Activated T-helper 2 cell treated with anti-CD3 and anti-CD28 coated beads, Interferon-gamma antibody, Interleukin-2, Interleukin-4, amounts not matched to agents 10 μg/mL and 5 μg/mL and 100 μg/mL, durations not matched to agents 14 hours and 24 hours and 36 hours (primary cell): ENCODE measurements at regions not wholly inside any gene's neighbourhood (a gene's known extent, or its start where the extent isn't known, plus 50 kb on each side); places are given as distances from the start of the nearest gene placed in this dataset.
"Not testable (repeated sequence)": the region's sequence is repeated elsewhere in the genome, so short reads cannot be mapped to it uniquely, and the experiment has no call there.

Source experiments
- DNase-seq: peaks from one replicate; pipeline ENCODE4 v3.0.0; 2021; ENCODE audit warnings: low spot score
- H3K27ac Mint-ChIP-seq: one replicate; pipeline ENCODE4 v1.8.0; 2021; ENCODE audit warnings: mixed read lengths
- H3K27me3 Mint-ChIP-seq: one replicate; pipeline ENCODE4 v1.8.0; 2021; ENCODE audit warnings: low read depth, mixed read lengths
- H3K36me3 Mint-ChIP-seq: one replicate; pipeline ENCODE4 v1.8.0; 2021; ENCODE audit warnings: low read depth, mixed read lengths
- H3K4me1 Mint-ChIP-seq: one replicate; pipeline ENCODE4 v1.8.0; 2021; ENCODE audit warnings: low read depth, mixed read lengths
- H3K4me3 Mint-ChIP-seq: one replicate; pipeline ENCODE4 v1.8.0; 2021; ENCODE audit warnings: low read depth, mild to moderate bottlenecking, moderate library complexity, mixed read lengths
- H3K9me3 Mint-ChIP-seq: one replicate; pipeline ENCODE4 v1.8.0; 2021; ENCODE audit warnings: mixed read lengths
- intact Hi-C: fragments of 100-400 bp; cut with micrococcal nuclease; formaldehyde crosslinking; loops from one replicate; pipeline ENCODE4 v1.15.1; 2023

- intact Hi-C loops = no loop called here
- Mint-ChIP-seq H3K27me3 (no peaks in the 10 kb centered on the region), H3K27ac (no peak overlapping the region), H3K4me3 (no peak overlapping the region), H3K4me1 (no peaks in the 10 kb centered on the region), H3K36me3 (no peaks in the 10 kb centered on the region), H3K9me3 (no peaks in the 10 kb centered on the region)
- no peak for DNase-seq
Observed at GRCh38 chr7:110307776-110308175, 783.2 kb upstream of the LRRN3 start.

- Mint-ChIP-seq H3K36me3 (no peaks in the 10 kb centered on the region), H3K9me3 (no peaks in the 10 kb centered on the region), H3K27ac (no peak overlapping the region), H3K27me3 (no peaks in the 10 kb centered on the region), H3K4me3 (no peak overlapping the region), H3K4me1 (no peaks in the 10 kb centered on the region)
- intact Hi-C loops = no loop called here
- DNase-seq = no peak
Observed at GRCh38 chr7:110308791-110309190, 782.1 kb upstream of the LRRN3 start.

- Mint-ChIP-seq H3K27ac (no peak overlapping the region), H3K4me1 (no peaks in the 10 kb centered on the region), H3K4me3 (no peak overlapping the region), H3K36me3 (no peaks in the 10 kb centered on the region), H3K9me3 (no peaks in the 10 kb centered on the region), H3K27me3 (no peaks in the 10 kb centered on the region)
- DNase-seq = no peak
- intact Hi-C loops = no loop called here
Observed at GRCh38 chr7:110309941-110310340, 781.0 kb upstream of the LRRN3 start.

- intact Hi-C loops = no loop called here
- Mint-ChIP-seq H3K9me3 (no peaks in the 10 kb centered on the region), H3K27me3 (no peaks in the 10 kb centered on the region)
Observed at GRCh38 chr7:110311556-110311955, 779.4 kb upstream of the LRRN3 start.

GRCh38 chr7:110317541-110318265 lies 773.2 kb upstream of the LRRN3 start:
- intact Hi-C loops = no loop called here
- H3K4me3 Mint-ChIP-seq = no peak overlapping the region
- H3K4me1 Mint-ChIP-seq = peaks cover 2% of the 10 kb centered on the region
- H3K9me3 Mint-ChIP-seq = peaks cover 6% of the 10 kb centered on the region
- no peaks in the 10 kb centered on the region for H3K36me3 Mint-ChIP-seq
- no peaks in the 10 kb centered on the region for H3K27me3 Mint-ChIP-seq
- no peak for DNase-seq
- H3K27ac Mint-ChIP-seq = no peak overlapping the region

More at GRCh38 chr7:110311556-110311955, 779.4 kb upstream of the LRRN3 start:
- Mint-ChIP-seq H3K4me3 (no peak overlapping the region), H3K4me1 (no peaks in the 10 kb centered on the region), H3K36me3 (no peaks in the 10 kb centered on the region), H3K27ac (no peak overlapping the region)
- DNase-seq = no peak

GRCh38 chr7:110320285-110320684 lies 770.6 kb upstream of the LRRN3 start:
- intact Hi-C loops, DNase-seq, H3K27ac Mint-ChIP-seq, H3K36me3 Mint-ChIP-seq, H3K27me3 Mint-ChIP-seq, H3K9me3 Mint-ChIP-seq, H3K4me3 Mint-ChIP-seq, H3K4me1 Mint-ChIP-seq: not testable (repeated sequence)

- Mint-ChIP-seq H3K4me3 (no peak overlapping the region), H3K27ac (no peak overlapping the region), H3K4me1 (peaks cover under 1% of the 10 kb centered on the region), H3K9me3 (peaks cover 6% of the 10 kb centered on the region), H3K27me3 (no peaks in the 10 kb centered on the region), H3K36me3 (no peaks in the 10 kb centered on the region)
- no peak for DNase-seq
- intact Hi-C loops = no loop called here
Observed at GRCh38 chr7:110322796-110323195, 768.1 kb upstream of the LRRN3 start.

- intact Hi-C loops = no loop called here
- DNase-seq = no peak
- no peak overlapping the region for H3K4me3 Mint-ChIP-seq
- no peaks in the 10 kb centered on the region for H3K36me3 Mint-ChIP-seq
- no peaks in the 10 kb centered on the region for H3K9me3 Mint-ChIP-seq
- no peaks in the 10 kb centered on the region for H3K4me1 Mint-ChIP-seq
- H3K27me3 Mint-ChIP-seq = no peaks in the 10 kb centered on the region
- no peak overlapping the region for H3K27ac Mint-ChIP-seq
Observed at GRCh38 chr7:110326966-110327365, 764.0 kb upstream of the LRRN3 start.

- no peak for DNase-seq
- Mint-ChIP-seq H3K4me1 (no peaks in the 10 kb centered on the region), H3K9me3 (no peaks in the 10 kb centered on the region), H3K27me3 (no peaks in the 10 kb centered on the region), H3K27ac (no peak overlapping the region), H3K4me3 (no peak overlapping the region), H3K36me3 (no peaks in the 10 kb centered on the region)
- intact Hi-C loops = no loop called here
Observed at GRCh38 chr7:110336423-110336822, 754.5 kb upstream of the LRRN3 start.

- DNase-seq = no peak
- no peaks in the 10 kb centered on the region for H3K27me3 Mint-ChIP-seq
- H3K4me1 Mint-ChIP-seq = no peaks in the 10 kb centered on the region
- no peaks in the 10 kb centered on the region for H3K9me3 Mint-ChIP-seq
- H3K36me3 Mint-ChIP-seq = no peaks in the 10 kb centered on the region
- intact Hi-C loops = no loop called here
- H3K4me3 Mint-ChIP-seq = no peak overlapping the region
- no peak overlapping the region for H3K27ac Mint-ChIP-seq
Observed at GRCh38 chr7:110337646-110338045, 753.3 kb upstream of the LRRN3 start.

GRCh38 chr7:110347081-110347480 lies 743.8 kb upstream of the LRRN3 start:
- Mint-ChIP-seq H3K36me3 (no peaks in the 10 kb centered on the region), H3K4me3 (no peak overlapping the region), H3K27me3 (no peaks in the 10 kb centered on the region), H3K27ac (no peak overlapping the region), H3K9me3 (no peaks in the 10 kb centered on the region), H3K4me1 (no peaks in the 10 kb centered on the region)
- no peak for DNase-seq
- intact Hi-C loops = no loop called here

GRCh38 chr7:110356438-110356837 lies 734.5 kb upstream of the LRRN3 start:
- Mint-ChIP-seq H3K27me3 (no peaks in the 10 kb centered on the region), H3K4me3 (no peak overlapping the region), H3K4me1 (no peaks in the 10 kb centered on the region), H3K27ac (no peak overlapping the region), H3K36me3 (no peaks in the 10 kb centered on the region), H3K9me3 (no peaks in the 10 kb centered on the region)
- no peak for DNase-seq
- intact Hi-C loops = no loop called here

- H3K27me3 Mint-ChIP-seq = no peaks in the 10 kb centered on the region
- no peaks in the 10 kb centered on the region for H3K4me1 Mint-ChIP-seq
- intact Hi-C loops = no loop called here
- no peaks in the 10 kb centered on the region for H3K9me3 Mint-ChIP-seq
- DNase-seq = no peak
- no peak overlapping the region for H3K27ac Mint-ChIP-seq
- no peak overlapping the region for H3K4me3 Mint-ChIP-seq
- no peaks in the 10 kb centered on the region for H3K36me3 Mint-ChIP-seq
Observed at GRCh38 chr7:110358028-110358427, 732.9 kb upstream of the LRRN3 start.

- Mint-ChIP-seq H3K27me3 (no peaks in the 10 kb centered on the region), H3K27ac (no peak overlapping the region), H3K9me3 (no peaks in the 10 kb centered on the region), H3K4me3 (no peak overlapping the region), H3K4me1 (no peaks in the 10 kb centered on the region), H3K36me3 (no peaks in the 10 kb centered on the region)
- intact Hi-C loops = no loop called here
- DNase-seq = no peak
Observed at GRCh38 chr7:110371709-110372108, 719.2 kb upstream of the LRRN3 start.
